Activated naive CD4-positive, alpha-beta T cell treated with anti-CD3 and anti-CD28 coated beads, Interleukin-2, amount 10 ng/mL, durations not matched to agents 7 days and 5 days (primary cell): ENCODE measurements at regions not wholly inside any gene's neighbourhood (a gene's known extent, or its start where the extent isn't known, plus 50 kb on each side); places are given as distances from the start of the nearest gene placed in this dataset.

Experiments
- CTCF ChIA-PET: fragments of 350-600 bp; sonication (Branson Sonifier 250); formaldehyde crosslinking; loops from one replicate; lab custom pipeline; 2021; ENCODE audit warnings: antibody characterized with exemption; lab: Charles Lee
- DNase-seq: peaks from one replicate; pipeline ENCODE4 v3.0.0-alpha.2; 2020
- H3K27ac Mint-ChIP-seq: one replicate; pipeline ENCODE4 v1.8.0; 2021; ENCODE audit warnings: mild to moderate bottlenecking, moderate library complexity, mixed read lengths
- H3K27me3 Mint-ChIP-seq: one replicate; pipeline ENCODE4 v1.8.0; 2021; ENCODE audit warnings: mild to moderate bottlenecking, mixed read lengths
- H3K36me3 Mint-ChIP-seq: one replicate; pipeline ENCODE4 v1.8.0; 2021; ENCODE audit warnings: mixed read lengths
- H3K4me1 Mint-ChIP-seq: one replicate; pipeline ENCODE4 v1.8.0; 2021; ENCODE audit warnings: mixed read lengths
- H3K4me3 Mint-ChIP-seq: one replicate; pipeline ENCODE4 v1.8.0; 2021; ENCODE audit warnings: mild to moderate bottlenecking, moderate library complexity, mixed read lengths
- H3K9me3 Mint-ChIP-seq: one replicate; pipeline ENCODE4 v1.8.0; 2021; ENCODE audit warnings: mixed read lengths

DNA sequence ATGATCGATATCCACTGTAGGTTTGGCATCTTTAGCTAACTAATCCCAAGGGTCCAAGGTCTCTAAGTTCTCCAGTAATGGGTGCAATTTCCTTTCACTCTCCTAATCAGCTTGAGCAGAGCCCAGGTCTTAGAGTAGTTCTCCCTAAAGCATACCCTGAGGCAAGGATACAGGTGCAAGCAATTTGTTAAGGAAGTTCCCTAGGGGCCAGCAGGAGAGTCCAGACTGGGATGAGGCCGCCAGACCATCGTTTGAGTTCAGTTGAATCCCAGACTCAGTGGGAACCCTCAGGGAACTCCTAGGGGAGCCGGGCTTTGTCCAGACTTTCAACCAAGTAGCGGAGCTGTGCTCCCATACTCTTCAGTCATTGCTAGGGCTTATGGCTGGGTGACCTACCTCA lies 835.4 kb upstream of the CDH2 start:
- CTCF ChIA-PET = no interaction called here
- H3K27me3 Mint-ChIP-seq = no peaks in the 10 kb centered on the region
- H3K36me3 Mint-ChIP-seq = no peaks in the 10 kb centered on the region
- DNase-seq = no peak
- no peaks in the 10 kb centered on the region for H3K4me1 Mint-ChIP-seq
- no peak overlapping the region for H3K27ac Mint-ChIP-seq
- H3K4me3 Mint-ChIP-seq = no peak overlapping the region
- peaks cover 7% of the 10 kb centered on the region for H3K9me3 Mint-ChIP-seq

DNA sequence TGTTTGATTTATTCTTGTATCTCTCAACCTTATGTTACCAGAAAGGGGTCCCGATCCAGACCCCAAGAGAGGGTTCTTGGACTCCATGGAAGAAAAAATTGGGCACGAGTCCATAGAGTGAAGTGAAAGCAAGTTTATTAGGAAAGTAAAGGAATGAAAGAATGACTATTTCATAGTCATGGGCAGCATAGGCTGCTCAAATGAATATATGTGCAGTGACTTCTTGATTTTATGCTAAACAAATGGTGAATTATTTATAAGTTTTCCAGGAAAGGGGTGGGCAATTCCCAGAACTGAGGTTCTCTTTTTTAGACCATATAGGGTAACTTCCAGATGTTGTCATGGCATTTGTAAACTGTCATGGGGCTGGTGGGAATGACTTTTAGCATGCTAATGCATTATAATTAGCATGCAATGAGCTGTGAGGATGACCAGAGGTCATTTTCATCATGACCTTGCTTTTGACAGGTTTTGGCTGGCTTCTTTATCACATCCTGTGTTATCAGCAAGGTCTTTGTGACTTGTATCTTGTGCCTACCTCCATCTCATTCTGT lies 832.4 kb upstream of the CDH2 start:
- Mint-ChIP-seq H3K27me3 (no peaks in the 10 kb centered on the region), H3K4me1 (no peaks in the 10 kb centered on the region), H3K36me3 (no peaks in the 10 kb centered on the region), H3K4me3 (no peak overlapping the region), H3K27ac (no peak overlapping the region), H3K9me3 (peaks cover 10% of the 10 kb centered on the region)
- CTCF ChIA-PET = no interaction called here
- no peak for DNase-seq

DNA sequence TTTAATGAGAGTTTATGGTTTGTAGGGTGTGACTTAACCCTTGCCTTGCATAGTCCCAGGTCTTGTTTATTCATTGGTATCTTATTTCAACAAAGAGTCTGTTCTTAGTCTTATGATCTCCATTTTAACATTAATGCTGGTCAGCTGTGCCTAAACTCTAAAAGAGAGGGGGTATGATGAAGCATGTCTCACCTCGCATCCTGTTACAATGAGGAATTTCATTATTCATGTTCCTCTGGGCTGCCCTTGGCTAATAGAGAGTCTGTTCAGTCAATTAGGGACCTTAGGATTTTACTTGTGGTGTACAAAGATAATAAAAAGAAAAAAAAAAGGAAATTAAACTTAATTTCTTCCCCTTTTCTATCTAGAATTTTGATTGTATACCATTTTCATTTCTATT lies 831.9 kb upstream of the CDH2 start:
- Mint-ChIP-seq H3K27ac (no peak overlapping the region), H3K27me3 (no peaks in the 10 kb centered on the region), H3K4me1 (no peaks in the 10 kb centered on the region), H3K4me3 (no peak overlapping the region), H3K36me3 (no peaks in the 10 kb centered on the region), H3K9me3 (peaks cover 7% of the 10 kb centered on the region)
- DNase-seq = no peak
- CTCF ChIA-PET = no interaction called here

DNA sequence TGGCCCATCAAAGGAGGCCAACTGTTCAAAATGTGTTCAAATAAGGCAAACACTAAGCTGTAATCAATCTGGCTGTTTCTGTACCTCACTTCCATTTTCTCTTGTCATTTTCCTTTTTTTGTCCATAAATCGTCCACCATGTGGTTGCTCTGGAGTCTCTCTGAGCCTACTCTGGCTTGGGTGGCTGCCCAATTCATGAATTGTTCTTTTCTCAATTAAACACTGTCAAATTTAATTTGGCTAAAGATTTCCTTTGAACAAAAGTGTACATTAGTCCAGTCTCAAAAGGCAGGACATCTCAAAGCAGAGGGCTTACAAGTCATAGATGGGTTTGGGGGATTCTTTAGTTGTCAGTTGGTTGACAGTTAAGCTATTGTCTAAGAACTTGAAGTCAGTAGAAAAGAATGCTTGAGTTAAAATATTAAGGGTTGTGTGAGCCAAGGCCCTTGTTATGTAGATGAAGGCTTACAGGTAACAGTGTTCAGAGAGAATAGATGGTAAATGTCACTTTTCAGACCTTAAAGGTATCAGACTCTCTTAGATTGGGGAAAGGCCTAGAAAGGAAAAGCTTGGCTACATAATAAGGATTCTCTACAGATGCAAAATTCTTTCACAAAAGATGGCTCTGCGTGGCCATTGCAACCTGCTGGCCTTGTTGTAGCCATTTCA lies 831.2 kb upstream of the CDH2 start:
- Mint-ChIP-seq H3K27ac (no peak overlapping the region), H3K4me1 (no peaks in the 10 kb centered on the region), H3K4me3 (no peak overlapping the region), H3K36me3 (no peaks in the 10 kb centered on the region), H3K9me3 (peaks cover 8% of the 10 kb centered on the region), H3K27me3 (no peaks in the 10 kb centered on the region)
- CTCF ChIA-PET = no interaction called here
- DNase-seq = no peak

DNA sequence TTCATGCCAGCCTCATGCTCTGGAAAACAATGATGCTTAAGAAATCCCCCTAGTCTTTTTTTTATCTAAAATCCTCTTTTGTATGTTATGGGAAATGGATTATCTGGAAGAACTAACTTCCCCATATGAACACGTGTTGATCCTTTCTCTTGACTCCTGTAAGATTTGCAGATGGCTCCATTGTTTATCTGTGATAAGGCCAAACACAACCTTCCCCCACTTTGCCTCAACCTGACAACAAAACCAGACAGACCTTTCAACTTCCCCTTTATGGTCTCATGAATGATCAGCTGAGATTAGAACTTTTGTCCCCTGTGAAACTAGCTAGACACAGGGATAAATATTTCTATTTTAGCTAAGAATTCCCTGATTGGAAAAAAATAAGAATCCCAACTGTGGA lies 828.0 kb upstream of the CDH2 start:
- CTCF ChIA-PET = no interaction called here
- no peak overlapping the region for H3K4me3 Mint-ChIP-seq
- DNase-seq = no peak
- H3K9me3 Mint-ChIP-seq = peaks cover 12% of the 10 kb centered on the region
- H3K27me3 Mint-ChIP-seq = no peaks in the 10 kb centered on the region
- H3K36me3 Mint-ChIP-seq = no peaks in the 10 kb centered on the region
- H3K4me1 Mint-ChIP-seq = no peaks in the 10 kb centered on the region
- no peak overlapping the region for H3K27ac Mint-ChIP-seq

DNA sequence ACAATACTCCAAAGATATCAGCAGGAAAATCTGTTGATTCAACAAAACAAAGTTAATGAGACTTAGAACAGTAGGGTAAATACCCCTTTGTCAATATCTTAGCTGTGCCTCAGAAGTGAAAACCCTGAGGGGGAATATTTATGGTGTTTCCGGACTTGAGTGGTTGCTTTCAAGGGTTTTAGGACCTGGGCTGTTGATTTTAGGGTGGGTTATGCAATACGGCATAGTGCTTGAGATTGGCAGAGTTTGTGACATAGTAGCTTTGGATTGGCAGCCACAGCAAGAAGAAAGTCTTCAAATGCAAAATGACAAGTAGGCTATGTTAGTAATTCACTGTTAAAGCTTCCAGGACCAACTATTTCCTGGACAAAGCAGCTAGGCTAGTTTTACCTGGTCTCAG lies 826.3 kb upstream of the CDH2 start:
- H3K4me1 Mint-ChIP-seq = no peaks in the 10 kb centered on the region
- no peak overlapping the region for H3K4me3 Mint-ChIP-seq
- H3K9me3 Mint-ChIP-seq = peaks cover 15% of the 10 kb centered on the region
- no peaks in the 10 kb centered on the region for H3K27me3 Mint-ChIP-seq
- H3K36me3 Mint-ChIP-seq = no peaks in the 10 kb centered on the region
- no peak overlapping the region for H3K27ac Mint-ChIP-seq
- CTCF ChIA-PET = no interaction called here
- no peak for DNase-seq

DNA sequence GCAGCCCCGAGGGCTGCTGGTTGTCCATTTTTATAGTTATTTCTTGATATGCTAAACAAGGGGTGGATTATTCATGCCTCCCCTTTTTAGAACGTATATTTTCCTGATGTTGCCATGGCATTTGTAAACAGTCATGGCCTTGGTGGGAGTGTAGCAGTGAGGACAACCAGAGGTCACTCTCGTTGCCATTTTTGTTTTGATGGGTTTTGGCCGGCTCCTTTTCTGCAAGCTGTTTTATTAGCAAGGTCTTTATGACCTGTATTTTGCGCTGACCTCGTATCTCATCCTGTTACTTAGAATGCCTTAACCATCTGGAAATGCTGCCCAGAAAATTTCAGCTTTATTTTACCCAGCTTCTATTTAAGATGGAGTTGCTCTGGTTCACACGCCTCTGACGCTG lies 825.8 kb upstream of the CDH2 start:
- Mint-ChIP-seq H3K27me3 (no peaks in the 10 kb centered on the region), H3K9me3 (peaks cover 15% of the 10 kb centered on the region), H3K27ac (no peak overlapping the region), H3K36me3 (no peaks in the 10 kb centered on the region), H3K4me1 (no peaks in the 10 kb centered on the region), H3K4me3 (no peak overlapping the region)
- no peak for DNase-seq
- CTCF ChIA-PET = no interaction called here

DNA sequence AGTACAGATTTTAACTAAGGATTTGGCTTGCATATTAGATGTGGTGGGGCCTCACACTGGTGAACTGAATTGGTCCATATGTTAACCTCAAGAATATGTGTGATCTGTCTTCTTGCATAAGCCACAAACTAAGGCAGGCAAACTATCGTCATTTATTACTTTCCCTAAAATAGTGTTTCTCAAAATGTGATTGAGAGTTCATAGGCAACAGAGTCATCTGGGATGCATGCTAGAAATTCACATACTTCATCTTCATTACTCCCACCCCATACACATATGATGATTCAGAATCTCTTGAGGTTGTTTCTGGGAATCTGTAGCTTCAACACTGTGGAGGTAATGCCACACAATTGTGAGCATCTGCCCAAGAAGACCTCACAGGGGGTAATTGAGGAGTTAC lies 822.8 kb upstream of the CDH2 start:
- Mint-ChIP-seq H3K4me3 (no peak overlapping the region), H3K27me3 (no peaks in the 10 kb centered on the region), H3K36me3 (no peaks in the 10 kb centered on the region), H3K9me3 (peaks cover 11% of the 10 kb centered on the region), H3K27ac (no peak overlapping the region), H3K4me1 (no peaks in the 10 kb centered on the region)
- CTCF ChIA-PET = no interaction called here
- DNase-seq = no peak

DNA sequence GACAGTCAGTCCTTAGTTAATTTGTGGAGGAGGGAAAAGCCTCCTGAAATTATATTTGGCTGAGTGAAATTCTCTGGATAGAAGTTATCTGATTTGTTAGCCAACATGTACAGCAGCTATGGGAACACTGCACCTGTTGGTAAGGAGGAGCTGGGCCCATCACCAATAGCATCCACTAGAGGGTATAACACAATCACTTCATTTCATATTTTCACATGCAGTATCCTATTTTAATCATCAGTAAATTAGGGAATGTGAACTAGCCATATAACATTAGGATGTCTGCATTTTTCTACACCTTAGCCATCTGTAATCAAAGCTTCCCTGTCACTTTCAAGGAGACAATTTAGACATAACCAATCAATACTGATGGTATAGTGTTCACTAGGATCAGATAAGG lies 818.4 kb upstream of the CDH2 start:
- H3K27ac Mint-ChIP-seq = no peak overlapping the region
- CTCF ChIA-PET = no interaction called here
- no peak for DNase-seq
- H3K36me3 Mint-ChIP-seq = no peaks in the 10 kb centered on the region
- H3K4me3 Mint-ChIP-seq = no peak overlapping the region
- no peaks in the 10 kb centered on the region for H3K4me1 Mint-ChIP-seq
- no peaks in the 10 kb centered on the region for H3K27me3 Mint-ChIP-seq
- H3K9me3 Mint-ChIP-seq = peaks cover 9% of the 10 kb centered on the region

DNA sequence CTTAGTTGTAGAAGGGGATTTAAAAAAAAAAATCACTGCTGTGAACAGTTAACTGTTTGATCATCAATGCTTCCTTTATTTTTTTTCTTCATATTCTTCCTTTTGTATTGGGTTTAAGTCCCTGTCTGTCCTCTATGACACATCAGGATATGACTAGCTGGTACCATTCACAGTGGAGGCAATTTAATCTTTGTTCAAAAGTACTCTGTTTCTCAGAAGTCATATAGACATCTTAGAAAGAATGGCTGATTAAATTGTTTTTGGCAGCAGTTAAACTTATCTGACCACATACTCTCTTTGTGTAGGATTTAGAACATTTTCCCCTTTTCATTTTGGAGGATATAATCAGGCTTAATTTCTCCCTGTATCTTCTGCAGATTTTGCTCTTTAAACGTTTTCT lies 807.8 kb upstream of the CDH2 start:
- peaks cover 13% of the 10 kb centered on the region for H3K9me3 Mint-ChIP-seq
- H3K4me3 Mint-ChIP-seq = no peak overlapping the region
- CTCF ChIA-PET = no interaction called here
- H3K4me1 Mint-ChIP-seq = no peaks in the 10 kb centered on the region
- no peak overlapping the region for H3K27ac Mint-ChIP-seq
- no peaks in the 10 kb centered on the region for H3K27me3 Mint-ChIP-seq
- no peaks in the 10 kb centered on the region for H3K36me3 Mint-ChIP-seq
- no peak for DNase-seq

DNA sequence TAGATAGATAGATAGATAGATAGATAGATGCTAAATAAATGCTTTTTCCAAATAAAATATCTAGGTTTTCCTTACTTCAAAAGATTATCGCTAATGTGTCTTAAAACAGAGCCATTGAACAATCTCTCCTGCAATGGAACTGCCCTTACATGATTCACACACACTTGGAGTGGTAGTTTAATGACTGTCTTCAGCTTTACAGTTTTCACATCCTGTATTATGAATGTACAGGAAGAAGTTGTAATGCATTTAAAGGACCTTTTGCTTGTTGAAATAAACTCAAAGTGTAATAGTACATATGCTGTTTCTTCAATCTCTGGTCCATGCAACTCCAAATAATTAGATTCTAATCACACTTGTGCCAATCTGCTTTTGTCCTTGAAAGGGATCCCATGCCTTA lies 797.6 kb upstream of the CDH2 start:
- CTCF ChIA-PET = no interaction called here
- H3K27ac Mint-ChIP-seq = no peak overlapping the region
- no peaks in the 10 kb centered on the region for H3K27me3 Mint-ChIP-seq
- peaks cover 7% of the 10 kb centered on the region for H3K9me3 Mint-ChIP-seq
- H3K4me3 Mint-ChIP-seq = no peak overlapping the region
- no peaks in the 10 kb centered on the region for H3K36me3 Mint-ChIP-seq
- no peaks in the 10 kb centered on the region for H3K4me1 Mint-ChIP-seq
- DNase-seq = no peak

DNA sequence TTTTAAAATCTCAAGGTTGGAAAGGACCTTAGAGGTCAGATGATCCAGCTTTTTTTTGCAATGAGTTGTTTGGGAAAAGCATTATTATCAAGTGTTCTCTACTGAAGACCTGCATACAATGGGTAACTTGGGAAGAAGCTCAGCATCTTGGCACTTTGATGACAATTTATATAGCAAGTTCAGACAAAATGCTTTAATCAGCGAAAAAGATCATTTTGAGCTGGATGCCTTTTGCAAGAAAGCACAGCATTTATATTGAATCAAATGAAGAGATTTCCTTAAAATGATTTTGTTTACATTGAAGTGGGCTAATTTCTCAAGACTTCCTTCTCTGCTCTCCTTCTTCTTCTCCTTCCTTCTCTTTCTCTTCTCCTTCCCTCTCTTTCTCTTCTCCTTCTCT lies 796.4 kb upstream of the CDH2 start:
- CTCF ChIA-PET = no interaction called here
- DNase-seq = no peak
- Mint-ChIP-seq H3K27me3 (no peaks in the 10 kb centered on the region), H3K27ac (no peak overlapping the region), H3K4me1 (no peaks in the 10 kb centered on the region), H3K4me3 (no peak overlapping the region), H3K9me3 (peaks cover 7% of the 10 kb centered on the region), H3K36me3 (no peaks in the 10 kb centered on the region)

DNA sequence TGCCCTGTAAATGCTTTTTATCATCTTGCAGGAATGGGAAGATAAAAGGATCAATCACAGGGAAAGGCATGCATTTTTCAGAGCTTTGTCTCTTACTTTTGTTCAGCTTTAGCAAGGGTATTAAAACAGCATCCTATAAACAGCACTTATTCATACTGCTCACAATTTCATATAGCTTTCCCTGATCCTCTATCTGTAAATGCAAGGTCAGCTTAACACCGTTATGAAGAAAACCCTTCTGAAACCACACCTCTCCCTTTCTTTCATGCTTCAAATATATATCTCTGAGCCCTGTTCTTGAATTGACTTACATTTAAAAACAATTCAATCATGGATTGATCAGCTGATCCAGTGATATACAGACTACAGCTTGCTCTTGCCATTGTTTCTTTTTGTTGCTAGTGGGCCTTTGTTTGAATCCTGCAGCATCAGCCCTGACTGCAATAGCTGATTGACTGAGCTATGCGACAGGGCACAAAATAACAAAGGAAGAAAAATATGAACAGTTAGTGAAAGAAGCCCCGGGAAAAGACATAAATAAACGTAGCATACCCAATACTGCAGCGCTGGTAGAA lies 795.5 kb upstream of the CDH2 start:
- CTCF ChIA-PET = no interaction called here
- no peak overlapping the region for H3K27ac Mint-ChIP-seq
- DNase-seq = no peak
- H3K36me3 Mint-ChIP-seq = no peaks in the 10 kb centered on the region
- H3K9me3 Mint-ChIP-seq = peaks cover 6% of the 10 kb centered on the region
- no peaks in the 10 kb centered on the region for H3K4me1 Mint-ChIP-seq
- H3K4me3 Mint-ChIP-seq = no peak overlapping the region
- no peaks in the 10 kb centered on the region for H3K27me3 Mint-ChIP-seq

DNA sequence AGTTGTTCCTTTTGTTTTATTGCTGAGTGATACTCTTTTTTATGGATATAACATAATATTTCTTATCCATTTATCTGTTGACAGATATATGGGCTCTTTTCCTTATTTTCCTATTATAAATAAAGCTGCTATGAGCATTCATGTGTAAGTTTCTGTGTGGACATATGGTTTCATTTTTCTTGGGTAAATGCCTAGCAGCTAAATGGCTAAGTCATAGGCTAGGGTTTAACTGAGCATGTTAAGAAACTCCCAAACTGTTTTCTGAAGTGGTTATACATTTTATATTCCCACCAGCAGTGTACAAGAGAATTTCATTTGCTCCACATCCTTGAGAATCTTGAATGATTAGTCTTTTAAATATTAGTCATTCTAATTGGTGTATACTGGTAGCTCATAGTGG lies 786.6 kb upstream of the CDH2 start:
- CTCF ChIA-PET = no interaction called here
- peaks cover 6% of the 10 kb centered on the region for H3K9me3 Mint-ChIP-seq
- H3K27ac Mint-ChIP-seq = no peak overlapping the region
- no peak overlapping the region for H3K4me3 Mint-ChIP-seq
- no peaks in the 10 kb centered on the region for H3K4me1 Mint-ChIP-seq
- H3K27me3 Mint-ChIP-seq = no peaks in the 10 kb centered on the region
- no peak for DNase-seq
- no peaks in the 10 kb centered on the region for H3K36me3 Mint-ChIP-seq

DNA sequence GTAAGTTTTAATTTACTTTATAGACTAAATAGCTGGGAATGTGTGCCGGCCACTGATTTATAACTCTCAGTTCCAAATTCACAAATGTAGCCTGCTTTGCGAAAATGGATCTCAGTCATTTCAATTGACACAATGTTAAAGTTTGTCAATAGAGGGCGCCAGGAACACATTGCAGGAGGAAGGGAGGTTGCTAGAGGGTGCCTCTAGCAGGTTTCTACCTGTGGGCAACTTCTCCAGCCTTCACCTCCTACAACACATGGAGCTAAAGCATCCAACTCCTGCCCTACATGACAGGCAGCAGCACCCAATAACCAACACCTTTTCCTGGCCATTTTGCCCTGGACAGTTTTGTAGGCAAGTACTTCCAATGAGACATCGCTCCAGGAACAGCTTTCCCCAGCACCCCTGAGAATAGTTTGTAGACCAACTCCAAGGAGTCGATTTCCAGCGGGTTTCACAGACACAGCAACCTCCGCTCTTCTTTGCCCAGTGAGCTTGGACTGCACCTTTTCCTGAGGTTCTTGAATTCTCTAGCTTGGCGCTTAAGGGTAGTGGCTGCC lies 784.8 kb upstream of the CDH2 start:
- CTCF ChIA-PET = no interaction called here

More for the DNA sequence above, 784.8 kb upstream of the CDH2 start:
- Mint-ChIP-seq H3K27me3 (no peaks in the 10 kb centered on the region), H3K9me3 (peaks cover 6% of the 10 kb centered on the region), H3K36me3 (no peaks in the 10 kb centered on the region), H3K4me1 (no peaks in the 10 kb centered on the region), H3K27ac (no peak overlapping the region), H3K4me3 (no peak overlapping the region)
- no peak for DNase-seq
